Activated naive CD4-positive, alpha-beta T cell treated with anti-CD3 and anti-CD28 coated beads, Interleukin-2, amount 10 ng/mL, durations not matched to agents 7 days and 5 days (primary cell): ENCODE measurements at regions not wholly inside any gene's neighbourhood (a gene's known extent, or its start where the extent isn't known, plus 50 kb on each side); places are given as distances from the start of the nearest gene placed in this dataset.

Experiments used
- CTCF ChIA-PET: fragments of 350-600 bp; sonication (Branson Sonifier 250); formaldehyde crosslinking; loops from one replicate; lab custom pipeline; 2021; ENCODE audit warnings: antibody characterized with exemption; lab: Charles Lee
- DNase-seq: peaks from one replicate; pipeline ENCODE4 v3.0.0-alpha.2; 2020
- H3K27ac Mint-ChIP-seq: one replicate; pipeline ENCODE4 v1.8.0; 2021; ENCODE audit warnings: mild to moderate bottlenecking, moderate library complexity, mixed read lengths
- H3K27me3 Mint-ChIP-seq: one replicate; pipeline ENCODE4 v1.8.0; 2021; ENCODE audit warnings: mild to moderate bottlenecking, mixed read lengths
- H3K36me3 Mint-ChIP-seq: one replicate; pipeline ENCODE4 v1.8.0; 2021; ENCODE audit warnings: mixed read lengths
- H3K4me1 Mint-ChIP-seq: one replicate; pipeline ENCODE4 v1.8.0; 2021; ENCODE audit warnings: mixed read lengths
- H3K4me3 Mint-ChIP-seq: one replicate; pipeline ENCODE4 v1.8.0; 2021; ENCODE audit warnings: mild to moderate bottlenecking, moderate library complexity, mixed read lengths
- H3K9me3 Mint-ChIP-seq: one replicate; pipeline ENCODE4 v1.8.0; 2021; ENCODE audit warnings: mixed read lengths

DNA sequence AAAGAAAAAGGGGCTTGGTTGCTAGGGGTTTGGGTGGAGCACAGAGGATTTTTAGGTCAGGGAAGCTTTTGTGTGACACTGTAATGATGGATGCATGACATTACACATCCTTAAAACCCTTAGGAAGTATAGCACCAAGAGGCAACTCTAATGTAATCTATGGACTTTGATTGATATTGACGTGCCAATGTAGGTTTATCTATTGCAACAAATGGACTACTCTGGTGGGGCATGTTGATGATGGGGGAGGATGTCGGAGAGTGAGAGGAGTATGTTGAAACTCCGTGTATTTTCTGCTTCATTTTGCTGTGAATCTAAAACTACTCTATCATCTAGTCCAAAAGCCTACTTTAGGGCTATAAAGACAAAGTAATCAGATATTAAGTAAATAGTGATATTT is 72.3 kb upstream of the PAX6 start:
- Mint-ChIP-seq H3K4me1 (no peaks in the 10 kb centered on the region), H3K27me3 (peaks cover 13% of the 10 kb centered on the region), H3K27ac (no peak overlapping the region), H3K4me3 (no peak overlapping the region), H3K9me3 (no peaks in the 10 kb centered on the region), H3K36me3 (no peaks in the 10 kb centered on the region)
- CTCF ChIA-PET: no interaction called here
- no peak for DNase-seq

DNA sequence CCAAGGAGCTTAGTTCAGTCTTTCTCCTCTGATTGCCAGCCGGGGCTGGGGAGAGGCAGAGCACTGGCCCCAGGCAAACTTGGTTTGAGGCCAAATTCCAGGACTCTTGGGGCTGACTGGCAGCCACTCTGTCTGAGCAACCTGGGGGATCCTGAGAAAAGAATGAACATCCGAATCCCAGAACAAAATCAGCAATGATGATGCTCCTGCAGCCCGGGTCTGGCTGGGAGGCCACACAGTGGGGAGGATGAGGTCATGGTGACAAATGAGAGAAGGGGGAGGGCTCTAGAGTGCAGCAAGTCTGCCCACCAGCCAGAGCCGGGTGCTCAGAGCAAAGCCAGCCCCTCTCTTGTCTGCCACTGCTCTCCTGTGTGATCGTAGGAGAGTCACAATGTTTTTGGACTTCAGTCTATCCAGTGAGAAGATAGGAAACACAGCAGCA is 71.8 kb upstream of the PAX6 start:
- Mint-ChIP-seq H3K4me1 (no peaks in the 10 kb centered on the region), H3K27ac (peak overlapping the region; percentile 11), H3K9me3 (no peaks in the 10 kb centered on the region), H3K4me3 (no peak overlapping the region), H3K27me3 (peaks cover 13% of the 10 kb centered on the region), H3K36me3 (no peaks in the 10 kb centered on the region)
- CTCF ChIA-PET: interaction anchor here (0.9 kb wide), 1 partner anchor 75 kb away, joined by 4 read pairs; no protein-coding TSS in a partner anchor
- no peak for DNase-seq

DNA sequence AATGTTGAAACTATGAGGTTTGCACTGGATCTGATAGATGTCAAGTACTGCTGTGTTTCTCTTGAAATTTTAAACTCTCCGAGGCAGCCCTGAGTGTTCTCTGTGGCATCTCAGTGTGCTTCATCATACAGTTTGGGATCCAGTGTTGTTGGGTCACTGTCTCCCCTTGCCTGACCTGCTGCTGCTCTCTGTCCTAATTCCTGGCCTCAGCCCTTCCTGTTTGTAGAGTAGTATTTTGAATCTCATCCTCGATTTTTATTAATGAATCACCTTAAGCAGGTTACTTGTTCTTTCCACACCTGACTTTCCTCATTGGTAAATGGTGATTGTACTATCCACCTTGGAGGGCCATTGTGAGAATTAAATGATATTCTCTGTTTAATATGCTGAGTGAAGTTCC is 70.7 kb upstream of the PAX6 start:
- Mint-ChIP-seq H3K4me1 (no peaks in the 10 kb centered on the region), H3K27me3 (peaks cover 14% of the 10 kb centered on the region), H3K9me3 (no peaks in the 10 kb centered on the region), H3K4me3 (no peak overlapping the region), H3K36me3 (no peaks in the 10 kb centered on the region), H3K27ac (no peak overlapping the region)
- CTCF ChIA-PET: interaction anchor here (0.9 kb wide), 1 partner anchor 76 kb away, joined by 4 read pairs; no protein-coding TSS in a partner anchor
- no peak for DNase-seq

DNA sequence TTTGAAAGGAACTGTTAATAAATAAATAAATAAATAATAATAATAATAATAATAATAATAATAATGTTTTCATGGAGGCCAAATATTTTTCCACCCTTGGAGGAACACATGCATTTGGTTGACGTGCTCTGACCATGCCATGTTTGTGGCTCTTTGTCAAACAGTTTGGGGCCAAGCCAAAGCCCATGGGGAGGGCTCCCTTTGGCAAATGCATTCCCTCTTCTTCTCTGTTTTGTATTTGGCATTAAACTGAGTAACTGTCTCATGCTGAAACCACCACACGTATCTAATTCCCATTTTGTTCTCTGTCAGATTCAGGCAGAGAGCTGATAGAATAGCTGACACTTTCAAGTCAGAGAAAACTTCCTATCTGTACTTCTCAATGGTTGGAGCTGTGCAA is 68.6 kb upstream of the PAX6 start:
- Mint-ChIP-seq H3K4me1 (no peaks in the 10 kb centered on the region), H3K27me3 (peaks cover 26% of the 10 kb centered on the region), H3K27ac (no peak overlapping the region), H3K9me3 (no peaks in the 10 kb centered on the region), H3K4me3 (no peak overlapping the region), H3K36me3 (no peaks in the 10 kb centered on the region)
- DNase-seq: no peak
- CTCF ChIA-PET: no interaction called here

DNA sequence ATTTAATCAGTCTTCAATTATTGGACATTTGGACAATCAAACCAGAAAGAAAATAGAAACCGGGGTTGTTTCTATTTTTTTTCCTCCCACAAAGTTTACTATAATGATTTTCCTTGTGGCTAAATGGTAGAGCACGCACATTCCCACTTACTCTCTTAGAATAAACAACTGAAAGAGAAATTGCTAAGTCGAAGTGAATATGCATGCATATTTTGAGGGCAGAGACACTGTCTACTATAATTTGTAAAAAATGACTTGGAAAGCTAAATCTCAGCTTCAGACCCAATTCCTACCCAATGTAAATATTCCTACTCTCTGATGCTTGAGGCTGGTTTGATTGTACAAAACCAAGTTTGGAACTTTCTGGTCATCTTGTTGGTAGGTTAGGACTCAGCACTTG is 66.7 kb upstream of the PAX6 start:
- peaks cover 32% of the 10 kb centered on the region for H3K27me3 Mint-ChIP-seq
- CTCF ChIA-PET: no interaction called here
- H3K36me3 Mint-ChIP-seq: no peaks in the 10 kb centered on the region

DNA sequence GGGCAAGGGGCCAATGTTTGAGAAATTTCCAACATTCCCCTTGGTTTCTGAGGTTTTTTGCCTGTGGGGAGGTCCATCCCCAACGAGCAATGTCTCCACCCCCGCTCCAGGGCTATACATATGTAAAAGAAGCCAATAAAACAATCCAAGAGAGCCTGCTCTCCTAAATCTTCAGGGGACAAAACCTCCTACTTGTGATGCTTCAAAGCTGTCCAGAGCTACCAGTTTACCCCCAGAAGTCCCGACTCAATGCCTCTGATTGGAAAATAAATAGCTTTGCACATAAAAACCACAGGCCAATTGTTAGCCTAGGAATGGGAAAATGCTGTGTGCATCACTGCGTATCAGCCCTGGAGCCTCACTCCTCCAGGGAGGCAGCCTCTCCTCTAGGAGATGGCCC is 66.0 kb upstream of the PAX6 start:
- Mint-ChIP-seq H3K9me3 (no peaks in the 10 kb centered on the region), H3K4me3 (no peak overlapping the region), H3K27me3 (peaks cover 31% of the 10 kb centered on the region), H3K27ac (no peak overlapping the region), H3K4me1 (no peaks in the 10 kb centered on the region), H3K36me3 (no peaks in the 10 kb centered on the region)
- CTCF ChIA-PET: interaction anchor here (1.1 kb wide), 1 partner anchor 640 kb away, joined by 3 read pairs; no protein-coding TSS in a partner anchor
- no peak for DNase-seq

More for the DNA sequence above, 66.7 kb upstream of the PAX6 start:
- no peak for DNase-seq
- H3K9me3 Mint-ChIP-seq: no peaks in the 10 kb centered on the region
- H3K4me1 Mint-ChIP-seq: no peaks in the 10 kb centered on the region
- no peak overlapping the region for H3K27ac Mint-ChIP-seq
- H3K4me3 Mint-ChIP-seq: no peak overlapping the region

DNA sequence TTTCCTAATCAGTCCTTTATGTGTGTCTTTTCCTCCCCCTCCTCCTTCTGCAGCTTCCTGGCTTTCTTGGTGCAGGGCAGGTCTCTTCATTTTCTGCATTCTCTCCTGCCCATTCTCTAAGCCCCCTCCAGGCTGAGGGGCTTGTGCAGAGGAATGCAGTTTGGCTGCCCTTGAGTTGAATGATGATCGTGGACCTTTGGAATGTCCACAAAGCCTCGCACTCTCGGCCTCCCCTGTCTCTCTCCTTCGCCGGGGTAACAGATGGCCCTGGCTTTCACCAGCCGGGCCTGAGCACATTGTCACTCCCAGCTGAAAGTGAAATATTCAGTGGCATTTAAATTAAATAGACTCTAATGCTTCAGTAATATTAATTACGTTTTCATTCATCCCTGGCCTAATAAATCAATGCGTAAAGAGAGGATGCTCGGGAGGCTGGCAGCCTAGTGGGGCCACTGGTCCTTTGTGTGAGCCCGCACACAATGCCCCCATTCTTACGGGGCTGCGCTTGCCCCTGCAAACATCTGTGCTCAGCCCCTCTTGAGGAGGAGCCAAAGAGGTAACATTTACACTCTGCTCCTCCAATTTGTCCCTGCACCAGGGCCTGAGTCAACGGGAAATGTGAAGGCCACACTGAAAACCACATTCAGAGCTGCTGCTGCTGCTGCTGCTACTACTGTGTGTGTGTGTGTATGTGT is 64.9 kb upstream of the PAX6 start:
- CTCF ChIA-PET: interaction anchor here (1.1 kb wide), 1 partner anchor 638 kb away, joined by 3 read pairs; no protein-coding TSS in a partner anchor
- no peak for DNase-seq
- no peaks in the 10 kb centered on the region for H3K36me3 Mint-ChIP-seq
- no peaks in the 10 kb centered on the region for H3K9me3 Mint-ChIP-seq
- no peak overlapping the region for H3K4me3 Mint-ChIP-seq
- no peaks in the 10 kb centered on the region for H3K4me1 Mint-ChIP-seq
- H3K27ac Mint-ChIP-seq: no peak overlapping the region
- H3K27me3 Mint-ChIP-seq: peaks cover 35% of the 10 kb centered on the region

DNA sequence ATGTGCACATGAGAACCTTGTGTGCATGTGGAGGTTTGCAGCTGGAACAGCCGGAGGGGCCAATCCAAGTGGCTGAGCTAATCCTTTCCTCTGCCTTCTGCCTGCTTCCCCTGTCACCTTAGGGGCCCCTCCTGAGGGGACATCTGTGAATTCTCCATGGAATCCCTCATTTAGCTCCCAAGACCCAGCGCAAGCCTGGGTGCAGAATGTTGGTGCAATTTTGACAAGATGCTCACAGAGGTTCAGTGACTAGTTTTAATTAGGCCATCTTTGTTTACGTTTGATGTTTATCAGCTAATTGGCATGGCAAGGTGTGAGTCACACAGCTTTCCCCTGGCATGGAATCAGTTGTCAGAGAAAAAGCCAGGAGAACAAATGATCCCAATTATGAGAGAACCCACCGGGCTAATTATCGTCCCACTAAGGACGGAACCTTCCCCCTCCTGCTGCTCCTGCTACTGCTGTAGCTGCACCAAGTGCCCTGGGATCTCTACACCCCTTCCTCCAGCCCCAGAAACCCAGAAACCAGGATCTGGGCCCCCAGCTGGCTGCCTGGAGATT is 63.6 kb upstream of the PAX6 start:
- Mint-ChIP-seq H3K4me3 (no peak overlapping the region), H3K9me3 (no peaks in the 10 kb centered on the region), H3K4me1 (no peaks in the 10 kb centered on the region), H3K27ac (no peak overlapping the region), H3K36me3 (no peaks in the 10 kb centered on the region), H3K27me3 (peaks cover 40% of the 10 kb centered on the region)
- CTCF ChIA-PET: no interaction called here
- no peak for DNase-seq

DNA sequence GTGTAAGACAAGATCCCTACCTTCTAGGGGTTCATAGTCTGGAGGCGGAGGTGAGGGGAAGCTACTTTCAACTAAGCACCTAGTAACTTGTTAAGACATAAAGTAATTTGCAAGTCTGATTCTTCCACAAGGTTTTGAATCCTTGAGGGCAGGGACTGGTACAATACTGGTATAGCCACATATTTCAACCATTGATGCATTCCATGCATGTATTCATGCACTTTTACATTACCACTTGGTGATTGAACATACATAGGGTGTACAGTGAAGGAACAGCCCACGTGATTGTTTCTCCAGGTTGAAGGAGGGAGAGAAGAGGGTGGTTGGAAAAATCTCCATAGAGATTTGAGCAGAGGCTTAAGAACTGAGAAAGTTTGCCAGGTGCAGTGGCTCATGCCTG is 62.0 kb upstream of the PAX6 start:
- H3K36me3 Mint-ChIP-seq: no peaks in the 10 kb centered on the region
- H3K27me3 Mint-ChIP-seq: peaks cover 49% of the 10 kb centered on the region
- no peak for DNase-seq
- CTCF ChIA-PET: no interaction called here
- no peak overlapping the region for H3K4me3 Mint-ChIP-seq
- no peak overlapping the region for H3K27ac Mint-ChIP-seq
- H3K4me1 Mint-ChIP-seq: no peaks in the 10 kb centered on the region
- no peaks in the 10 kb centered on the region for H3K9me3 Mint-ChIP-seq

DNA sequence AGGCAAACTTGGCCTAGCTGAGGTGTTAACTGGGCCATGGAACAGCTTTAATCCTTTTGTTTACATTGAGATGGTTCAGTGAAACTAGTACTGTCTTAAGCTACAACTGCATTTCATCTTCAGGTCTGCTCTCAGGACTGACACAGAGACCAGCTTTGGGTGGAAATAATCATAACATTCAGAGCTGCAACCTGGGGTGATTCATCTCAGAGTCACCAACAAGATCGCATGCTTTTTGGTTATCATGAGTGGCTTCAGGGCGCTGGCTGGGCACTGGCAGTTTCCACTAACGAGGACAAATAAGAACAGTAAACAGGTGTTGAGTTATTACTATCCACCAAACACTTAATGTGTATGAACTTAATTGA is 60.9 kb upstream of the PAX6 start:
- Mint-ChIP-seq H3K27ac (no peak overlapping the region), H3K36me3 (no peaks in the 10 kb centered on the region), H3K4me3 (no peak overlapping the region), H3K9me3 (no peaks in the 10 kb centered on the region), H3K4me1 (no peaks in the 10 kb centered on the region), H3K27me3 (peaks cover 50% of the 10 kb centered on the region)
- CTCF ChIA-PET: interaction anchor here (1.1 to 2.2 kb wide), 3 partner anchors 16 to 765 kb away, joined by 3 to 8 read pairs (median 4); no protein-coding TSS in a partner anchor
- DNase-seq: no peak

DNA sequence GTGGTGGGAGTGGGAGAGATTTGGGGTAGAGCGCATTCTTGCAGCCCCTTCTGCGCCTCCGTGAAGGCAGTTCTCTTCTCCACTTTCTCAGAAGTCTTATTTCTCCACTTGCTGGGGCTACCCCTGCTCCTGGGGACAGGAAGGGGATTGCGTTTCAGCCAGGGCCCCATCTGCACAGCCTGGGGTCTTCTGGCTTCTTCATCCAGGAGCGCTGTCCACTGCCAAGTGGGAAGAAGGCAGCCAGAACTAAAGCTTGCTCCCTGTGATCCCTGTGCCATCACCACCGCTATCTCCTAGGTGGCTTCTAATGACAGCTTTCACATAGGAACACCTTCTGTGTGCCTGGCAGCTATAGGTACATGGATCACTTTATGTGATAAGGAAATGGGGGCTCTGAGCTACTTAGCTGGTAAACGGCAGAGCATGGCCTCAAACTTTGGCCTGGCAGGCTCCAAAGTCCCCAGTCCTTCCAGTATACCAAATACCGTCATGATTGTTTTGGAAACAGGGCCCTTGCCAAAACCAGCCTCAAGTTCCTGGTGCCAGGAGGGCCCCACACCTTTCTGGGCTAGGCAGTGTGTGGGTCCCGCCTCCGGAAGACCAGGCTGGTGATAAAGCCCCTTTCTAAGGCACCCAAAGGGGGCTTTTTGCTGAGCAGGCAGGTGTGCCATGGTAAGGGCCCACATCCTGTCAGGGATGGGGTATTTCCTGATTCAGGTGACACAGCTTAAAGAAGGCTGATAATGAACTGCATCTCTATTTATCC is 60.4 kb upstream of the PAX6 start:
- Mint-ChIP-seq H3K4me3 (no peak overlapping the region), H3K36me3 (no peaks in the 10 kb centered on the region), H3K27me3 (peaks cover 46% of the 10 kb centered on the region), H3K4me1 (no peaks in the 10 kb centered on the region), H3K27ac (no peak overlapping the region), H3K9me3 (no peaks in the 10 kb centered on the region)
- CTCF ChIA-PET: interaction anchor here (1.1 to 2.2 kb wide), 6 partner anchors 10 to 765 kb away, joined by 3 to 8 read pairs (median 4); no protein-coding TSS in a partner anchor
- no peak for DNase-seq

DNA sequence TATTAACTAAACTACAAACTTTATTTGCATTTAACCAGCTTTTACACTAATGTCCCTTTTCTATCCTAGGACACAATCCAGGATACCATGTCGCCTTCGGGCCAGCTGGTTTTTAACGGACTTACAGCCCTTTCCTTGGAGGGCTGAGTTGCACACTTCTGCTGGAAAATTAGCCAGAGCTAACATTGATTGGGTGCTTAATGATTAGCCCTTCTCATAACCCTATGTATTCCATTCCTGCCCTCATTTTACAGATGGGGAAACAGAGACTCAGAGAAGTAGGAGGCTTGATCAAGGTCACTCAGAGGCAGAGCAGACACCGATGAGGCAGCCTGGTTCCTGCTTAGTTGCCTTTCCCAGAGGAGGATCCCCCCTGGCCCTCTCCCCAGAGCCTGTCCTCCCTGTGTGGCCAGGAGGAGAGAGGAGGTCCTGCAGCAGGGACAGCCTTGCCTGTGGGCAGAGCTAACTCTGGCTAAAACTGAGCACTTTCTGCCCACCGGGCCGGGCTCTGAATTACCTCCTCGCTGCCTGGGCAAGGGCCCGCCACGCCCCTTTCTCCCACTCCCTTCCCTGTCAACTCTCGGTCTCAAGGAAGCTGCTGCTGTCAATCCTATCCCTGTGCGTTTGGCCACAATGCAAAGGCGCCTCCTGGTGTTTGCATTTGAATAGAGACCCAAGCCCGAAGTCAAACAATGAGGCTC is 59.6 kb upstream of the PAX6 start:
- CTCF ChIA-PET: interaction anchor here (1.0 to 2.2 kb wide), 7 partner anchors 9 to 764 kb away, joined by 3 to 8 read pairs (median 4); no protein-coding TSS in a partner anchor
- peak; percentile 47 for DNase-seq
- Mint-ChIP-seq H3K27me3 (peaks cover 39% of the 10 kb centered on the region), H3K9me3 (no peaks in the 10 kb centered on the region), H3K36me3 (no peaks in the 10 kb centered on the region), H3K27ac (no peak overlapping the region), H3K4me1 (no peaks in the 10 kb centered on the region), H3K4me3 (no peak overlapping the region)

DNA sequence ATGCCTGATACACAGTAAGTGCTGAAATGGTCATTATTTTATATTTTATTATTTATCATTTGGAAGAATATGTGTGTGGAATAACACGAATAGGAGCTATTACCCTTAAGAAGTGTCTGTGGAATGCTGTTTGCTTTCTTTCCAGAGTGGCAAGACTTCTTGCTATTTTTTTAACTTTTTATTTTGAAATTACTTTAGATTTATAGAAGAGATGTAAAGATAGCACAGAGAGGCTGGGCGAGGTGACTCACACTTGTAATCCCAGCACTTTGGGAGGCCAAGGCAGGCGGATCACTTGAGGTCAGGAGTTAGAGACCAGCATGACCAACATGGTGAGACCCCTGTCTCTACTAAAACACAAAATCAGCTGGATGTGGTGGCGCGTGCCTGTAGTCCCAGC is 58.9 kb upstream of the PAX6 start:
- Mint-ChIP-seq H3K9me3 (no peaks in the 10 kb centered on the region), H3K36me3 (no peaks in the 10 kb centered on the region), H3K4me3 (no peak overlapping the region), H3K4me1 (no peaks in the 10 kb centered on the region), H3K27me3 (peaks cover 40% of the 10 kb centered on the region), H3K27ac (no peak overlapping the region)
- no peak for DNase-seq
- CTCF ChIA-PET: interaction anchor here (1.0 to 2.2 kb wide), 7 partner anchors 8 to 763 kb away, joined by 3 to 8 read pairs (median 4); no protein-coding TSS in a partner anchor
